K562 (cell line): ENCODE measurements at regions not wholly inside any gene's neighbourhood (a gene's known extent, or its start where the extent isn't known, plus 50 kb on each side); places are given as distances from the start of the nearest gene placed in this dataset.

Experiments used
- ATAC-seq: fragments of 200-7000 bp; cut with Tn5 transposase; 3 replicates; pipeline ENCODE4 v1.9.1; 2020; ENCODE audit warnings: moderate library complexity
- BruUV-seq: library from RNA; stranded (reverse); fragments of 400-500 nt; replicated peaks from 2 replicates; lab custom pipeline; 2021; lab: Mats Ljungman, UMichigan
- CTCF ChIA-PET: fragments of 300-600 bp; formaldehyde crosslinking; extraction: SDS; loops from one replicate; lab custom pipeline; 2021; ENCODE audit warnings: low intra/inter-chr PET ratio; lab: Yijun Ruan, JAX
- POLR2A ChIA-PET: fragments of 300-600, 350-650 bp; sonication (Branson Sonifier 250); formaldehyde crosslinking; extraction: SDS; loops from one replicate; lab custom pipeline; 2021; ENCODE audit warnings: antibody characterized with exemption, inconsistent platforms; lab: Yijun Ruan, JAX
- DNase-seq, 4 experiments: peaks; one replicate each; pipeline versions ENCODE4 v3.0.0 to v3.0.0-alpha.2; 2011 to 2018; ENCODE audit warnings: low spot score in 3 of 4, mixed read lengths in 3 of 4; ENCODE audit errors: extremely low read depth in 1 of 4
- FAIRE-seq: peaks from 2 replicates; lab custom pipeline; 2011; peaks lifted over from hg19 to GRCh38; lab: Jason Lieb, UNC
- H2AFZ ChIP-seq: 2 replicates; pipeline ENCODE4 v1.6.0; 2011; ENCODE audit warnings: low read depth, low read length, control low read depth, inconsistent platforms
- H3K27ac ChIP-seq: fragments of 200-600 bp; 3 replicates; pipeline ENCODE4 v1.8.0; 2011; ENCODE audit warnings: low read depth, mild to moderate bottlenecking, control low read depth, inconsistent platforms, low read length, moderate library complexity, mixed read lengths; ENCODE audit errors: extremely low read depth
- H3K27me3 ChIP-seq, 2 experiments: fragments of 300-600 bp in 1 of 2; 2 replicates in 1 of 2; 3 replicates in 1 of 2; pipeline versions ENCODE4 v1.6.0 to v1.8.0; 2011; ENCODE audit warnings: inconsistent platforms in 2 of 2, low read length in 2 of 2, mild to moderate bottlenecking in 1 of 2, mixed read lengths in 1 of 2, moderate library complexity in 1 of 2; ENCODE audit not compliant: control insufficient read depth in 2 of 2, insufficient read depth in 2 of 2
- H3K36me3 ChIP-seq: fragments of 300-600 bp; 3 replicates; pipeline ENCODE4 v1.8.0; 2011; ENCODE audit warnings: mild to moderate bottlenecking, low read length, inconsistent platforms; ENCODE audit not compliant: control insufficient read depth, insufficient read depth
- H3K4me1 ChIP-seq, 2 experiments: fragments of 200-600 bp in 1 of 2; replicated peaks in 1 of 2; 2 replicates in 1 of 2; 3 replicates in 1 of 2; pipeline versions ENCODE4 v1.5.1 to v1.8.0; 2011; ENCODE audit warnings: inconsistent platforms in 2 of 2, low read length in 2 of 2, mild to moderate bottlenecking in 1 of 2, mixed read lengths in 1 of 2, moderate library complexity in 1 of 2; ENCODE audit not compliant: control insufficient read depth in 2 of 2, insufficient read depth in 2 of 2
- H3K4me2 ChIP-seq: 2 replicates; pipeline ENCODE4 v1.6.1; 2011; ENCODE audit warnings: low read length, control low read depth, inconsistent platforms, mixed read lengths; ENCODE audit not compliant: insufficient read depth
- H3K4me3 ChIP-seq: fragments of 200-600 bp; sonication (generic), shearing (Covaris generic); 2 replicates; pipeline ENCODE4 v1.5.1; 2016; ENCODE audit warnings: control low read depth, inconsistent platforms
- H3K79me2 ChIP-seq: fragments of 200-600 bp; 3 replicates; pipeline ENCODE4 v1.8.0; 2011; ENCODE audit warnings: low read length, inconsistent platforms; ENCODE audit not compliant: control insufficient read depth, insufficient read depth
- H3K9ac ChIP-seq, 2 experiments: 2 replicates each; pipeline versions ENCODE4 v1.6.0 to v1.6.1; 2011; ENCODE audit warnings: low read depth in 2 of 2, low read length in 2 of 2, control low read depth in 1 of 2, inconsistent platforms in 1 of 2, mild to moderate bottlenecking in 1 of 2, mixed read lengths in 1 of 2; ENCODE audit not compliant: insufficient read depth in 1 of 2
- H3K9me1 ChIP-seq: one replicate; pipeline ENCODE4 v1.6.0; 2011; ENCODE audit warnings: inconsistent platforms, mild to moderate bottlenecking, low read length, moderate library complexity; ENCODE audit not compliant: control insufficient read depth, insufficient read depth
- H3K9me3 ChIP-seq: replicated peaks from 2 replicates; pipeline ENCODE4 v1.5.1; 2011; ENCODE audit warnings: low read depth, low read length, inconsistent platforms; ENCODE audit not compliant: control insufficient read depth, insufficient read depth
- H4K20me1 ChIP-seq: replicated peaks from 2 replicates; pipeline ENCODE4 v1.6.1; 2011; ENCODE audit warnings: low read length, inconsistent platforms, mixed read lengths; ENCODE audit not compliant: control insufficient read depth, insufficient read depth
- CHCHD3 ChIP-seq: fragments of 250-450 bp; sonication (Bioruptor Pico); IDR thresholded peaks from 2 replicates; pipeline ENCODE4 v2.1.2; 2022; ENCODE audit warnings: mild to moderate bottlenecking
- KAT8 ChIP-seq: fragments of 450-650 bp; IDR thresholded peaks from 2 replicates; pipeline ENCODE4 v1.6.1; 2016; ENCODE audit warnings: low read depth, mild to moderate bottlenecking
- PKNOX1 ChIP-seq: fragments of 450-650 bp; IDR thresholded peaks from 2 replicates; pipeline ENCODE4 v1.6.1; 2016
- POLR2AphosphoS2 ChIP-seq: IDR thresholded peaks from 2 replicates; pipeline ENCODE4 v1.6.1; 2012; ENCODE audit warnings: low read length, improper control_type of control experiment
- PPARD ChIP-seq: fragments of 250-450 bp; sonication (Bioruptor Pico); IDR thresholded peaks from 2 replicates; pipeline ENCODE4 v1.8.0; 2022; ENCODE audit warnings: inconsistent platforms, mild to moderate bottlenecking, moderate library complexity
- RAD21 ChIP-seq, 2 experiments: fragments of 250-450 bp in 1 of 2; fragments of 450-650 bp in 1 of 2; sonication (Bioruptor Pico) in 1 of 2; formaldehyde crosslinking in 1 of 2; IDR thresholded peaks in 1 of 2; conservative IDR thresholded peaks in 1 of 2; 2 replicates each; pipeline versions ENCODE4 v1.4.0 to v1.8.0; 2020 to 2022; ENCODE audit warnings: mild to moderate bottlenecking in 2 of 2, moderate library complexity in 1 of 2
- ZBTB34 ChIP-seq: fragments of 250-450 bp; sonication (Bioruptor Pico); IDR thresholded peaks from 2 replicates; pipeline ENCODE4 v1.8.0; 2021; ENCODE audit warnings: mild to moderate bottlenecking, moderate library complexity
- WGBS: fragments of 100-300 bp; shearing (Covaris generic); methylation state at CpG from one replicate; pipeline ENCODE4 v1.1.6; 2016; ENCODE audit warnings: low coverage, mixed read lengths; ENCODE audit not compliant: insufficient coverage; ENCODE audit errors: missing lambda C conversion rate; 5-methylcytosine and 5-hydroxymethylcytosine counted together
- in situ Hi-C: fragments of 300-500 bp; cut with MboI; formaldehyde crosslinking; loops from 4 replicates; pipeline ENCODE4 v1.15.0; 2018; ENCODE audit warnings: inconsistent platforms, mixed read lengths
- intact Hi-C: fragments of 100-400 bp; cut with micrococcal nuclease; formaldehyde crosslinking; loops from 2 replicates; pipeline ENCODE4 v1.14.2; 2022
- TF ChIP-seq, protein P1 (sequence below), 3 experiments: IDR thresholded peaks in 2 of 3; conservative IDR thresholded peaks in 1 of 3; 2 replicates each; pipeline ENCODE4 v1.5.1; 2011 to 2012; ENCODE audit warnings: low read length in 3 of 3, mild to moderate bottlenecking in 3 of 3, control low read depth in 2 of 3, improper control_type of control experiment in 1 of 3, inconsistent platforms in 1 of 3, low read depth in 1 of 3, mixed read lengths in 1 of 3, moderate library complexity in 1 of 3; ENCODE audit not compliant: insufficient read depth in 2 of 3

DNA sequence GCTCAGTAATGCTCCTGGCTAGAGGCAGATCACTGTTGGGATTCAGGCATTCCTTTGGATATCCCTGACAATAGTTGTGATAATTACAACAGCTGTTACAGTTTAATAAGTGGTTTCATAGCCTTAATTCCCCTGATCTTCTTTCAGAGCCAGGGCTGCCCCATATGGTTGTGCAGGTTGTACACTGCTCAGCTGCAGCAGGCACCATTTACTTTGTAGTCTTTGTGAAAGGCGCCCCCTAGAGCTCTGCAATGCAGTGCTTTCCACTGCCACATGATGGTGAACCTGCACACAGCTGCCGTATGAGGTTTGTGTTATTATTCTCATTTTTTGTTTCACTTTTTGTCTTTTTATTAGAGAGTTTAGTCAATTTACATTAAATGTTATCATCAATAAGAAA lies 239.1 kb downstream of the KCNS3 start:
- no TSS peak for BruUV-seq
- no peak overlapping the region for H3K9ac ChIP-seq
- H3K36me3 ChIP-seq: no peaks in the 10 kb centered on the region
- no peaks in the 10 kb centered on the region for H3K27me3 ChIP-seq
- TF ChIP-seq PKNOX1 (no peak), KAT8 (no peak), POLR2AphosphoS2 (no peak), PPARD (CRISPR knock-in tag) (no peak), ZBTB34 (CRISPR knock-in tag) (no peak), CHCHD3 (CRISPR knock-in tag) (no peak), RAD21 (CRISPR knock-in tag; conservative IDR thresholded peaks at IDR 0.05 in 1 of 2, IDR thresholded peaks at IDR 0.05 in 1 of 2) (peak in 1 of 2 experiments; percentile 42; a peak in 2 of 4 replicates)
- TF ChIP-seq, protein P1, sequence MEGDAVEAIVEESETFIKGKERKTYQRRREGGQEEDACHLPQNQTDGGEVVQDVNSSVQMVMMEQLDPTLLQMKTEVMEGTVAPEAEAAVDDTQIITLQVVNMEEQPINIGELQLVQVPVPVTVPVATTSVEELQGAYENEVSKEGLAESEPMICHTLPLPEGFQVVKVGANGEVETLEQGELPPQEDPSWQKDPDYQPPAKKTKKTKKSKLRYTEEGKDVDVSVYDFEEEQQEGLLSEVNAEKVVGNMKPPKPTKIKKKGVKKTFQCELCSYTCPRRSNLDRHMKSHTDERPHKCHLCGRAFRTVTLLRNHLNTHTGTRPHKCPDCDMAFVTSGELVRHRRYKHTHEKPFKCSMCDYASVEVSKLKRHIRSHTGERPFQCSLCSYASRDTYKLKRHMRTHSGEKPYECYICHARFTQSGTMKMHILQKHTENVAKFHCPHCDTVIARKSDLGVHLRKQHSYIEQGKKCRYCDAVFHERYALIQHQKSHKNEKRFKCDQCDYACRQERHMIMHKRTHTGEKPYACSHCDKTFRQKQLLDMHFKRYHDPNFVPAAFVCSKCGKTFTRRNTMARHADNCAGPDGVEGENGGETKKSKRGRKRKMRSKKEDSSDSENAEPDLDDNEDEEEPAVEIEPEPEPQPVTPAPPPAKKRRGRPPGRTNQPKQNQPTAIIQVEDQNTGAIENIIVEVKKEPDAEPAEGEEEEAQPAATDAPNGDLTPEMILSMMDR (IDR thresholded peaks at IDR 0.05 in 2 of 3, conservative IDR thresholded peaks at IDR 0.05 in 1 of 3; ENCODE audit: insufficient read depth in 2 of 3, low read depth in 1 of 3, low read length in 3 of 3): 0 out of 6 replicates have a peak, but pooled peaks of 1 of the 3 experiments have one; percentile 3
- intact Hi-C loops (no loop called here), in situ Hi-C loops (no loop called here)
- H3K4me1 ChIP-seq: no peaks in the 10 kb centered on the region
- POLR2A ChIA-PET: interaction anchor here (0.6 kb wide), 1 partner anchor 18 kb away, joined by 5 read pairs; no protein-coding TSS in a partner anchor
- H4K20me1 ChIP-seq: no peaks in the 10 kb centered on the region
- H3K27ac ChIP-seq: no peak overlapping the region
- 10% methylated on average over 2 of the region's 2 CpGs for WGBS
- DNase-seq: peak in 1 of 4 experiments; percentile 5
- no peak overlapping the region for H3K4me3 ChIP-seq
- H2AFZ ChIP-seq: no peak overlapping the region
- no peaks in the 10 kb centered on the region for H3K79me2 ChIP-seq
- CTCF ChIA-PET: no interaction called here
- H3K9me1 ChIP-seq: no peaks in the 10 kb centered on the region
- ATAC-seq: no peak
- no peak overlapping the region for H3K4me2 ChIP-seq
- no peaks in the 10 kb centered on the region for H3K9me3 ChIP-seq
- no peak for FAIRE-seq
